ENCODE measurements at regions not wholly inside any gene's neighbourhood (a gene's known extent, or its start where the extent isn't known, plus 50 kb on each side); places are given as distances from the start of the nearest gene placed in this dataset.
"Not testable (repeated sequence)": the region's sequence is repeated elsewhere in the genome, so short reads cannot be mapped to it uniquely, and the experiment has no call there.

DNA sequence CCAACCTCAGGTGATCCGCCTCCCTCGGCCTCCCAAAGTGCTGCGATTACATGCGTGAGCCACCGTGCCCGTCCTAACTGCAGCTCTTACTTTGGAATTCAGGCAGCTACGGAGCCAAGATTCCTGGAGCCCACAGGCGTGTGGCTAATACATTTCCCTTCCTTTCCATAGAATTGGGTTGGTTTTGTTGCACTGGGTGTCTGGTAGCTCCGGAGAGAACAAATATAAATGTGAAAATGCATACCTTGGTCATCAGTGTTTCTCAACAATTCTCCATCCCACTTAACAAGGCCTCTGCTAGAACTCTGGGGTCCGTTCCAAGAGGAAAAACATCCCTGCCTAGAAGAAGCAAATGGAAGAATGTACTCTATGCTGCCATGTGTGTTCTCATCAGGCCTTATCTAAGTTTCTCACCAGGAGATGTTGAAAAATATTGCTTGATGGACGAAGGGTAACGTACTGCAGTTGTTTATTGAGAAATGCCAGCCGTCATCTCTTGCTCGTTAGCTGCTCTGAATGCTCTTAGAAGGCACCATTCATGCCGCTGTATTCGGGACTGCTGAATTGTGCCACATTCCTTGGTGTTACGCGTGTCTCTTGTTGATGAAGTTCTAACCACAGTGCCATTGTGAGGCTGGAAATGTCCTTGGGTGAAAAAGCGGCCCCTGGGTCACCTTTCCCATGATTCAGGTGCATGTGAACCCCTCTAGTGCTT, 50.5 kb upstream of the CD99 start:
- TF ChIP-seq, protein P1, sequence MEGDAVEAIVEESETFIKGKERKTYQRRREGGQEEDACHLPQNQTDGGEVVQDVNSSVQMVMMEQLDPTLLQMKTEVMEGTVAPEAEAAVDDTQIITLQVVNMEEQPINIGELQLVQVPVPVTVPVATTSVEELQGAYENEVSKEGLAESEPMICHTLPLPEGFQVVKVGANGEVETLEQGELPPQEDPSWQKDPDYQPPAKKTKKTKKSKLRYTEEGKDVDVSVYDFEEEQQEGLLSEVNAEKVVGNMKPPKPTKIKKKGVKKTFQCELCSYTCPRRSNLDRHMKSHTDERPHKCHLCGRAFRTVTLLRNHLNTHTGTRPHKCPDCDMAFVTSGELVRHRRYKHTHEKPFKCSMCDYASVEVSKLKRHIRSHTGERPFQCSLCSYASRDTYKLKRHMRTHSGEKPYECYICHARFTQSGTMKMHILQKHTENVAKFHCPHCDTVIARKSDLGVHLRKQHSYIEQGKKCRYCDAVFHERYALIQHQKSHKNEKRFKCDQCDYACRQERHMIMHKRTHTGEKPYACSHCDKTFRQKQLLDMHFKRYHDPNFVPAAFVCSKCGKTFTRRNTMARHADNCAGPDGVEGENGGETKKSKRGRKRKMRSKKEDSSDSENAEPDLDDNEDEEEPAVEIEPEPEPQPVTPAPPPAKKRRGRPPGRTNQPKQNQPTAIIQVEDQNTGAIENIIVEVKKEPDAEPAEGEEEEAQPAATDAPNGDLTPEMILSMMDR (IDR thresholded peaks at IDR 0.05; ENCODE audit: insufficient read depth, low read length): no peak
- peak; percentile 30 for DNase-seq (ENCODE audit: low read depth)
- no peak overlapping the region for H3K4me3 ChIP-seq (ENCODE audit: low read depth, low read length)

- H3K4me3 ChIP-seq (ENCODE audit: low read depth, low read length): no peak overlapping the region
- DNase-seq (ENCODE audit: low read depth): no peak
- TF ChIP-seq, protein P1 (IDR thresholded peaks at IDR 0.05; ENCODE audit: insufficient read depth, low read length): no peak
These were observed 52.8 kb upstream of the CD99 start for GRCh38 chrX:2638279-2638678.

- no peak overlapping the region for H3K4me3 ChIP-seq (ENCODE audit: low read depth, low read length)
- peak; percentile 37 for DNase-seq (ENCODE audit: low read depth)
- TF ChIP-seq, protein P1 (IDR thresholded peaks at IDR 0.05; ENCODE audit: insufficient read depth, low read length): no peak
These were observed 55.8 kb upstream of the CD99 start for GRCh38 chrX:2635342-2635741.

- DNase-seq (ENCODE audit: low read depth): no peak
- TF ChIP-seq, protein P1 (IDR thresholded peaks at IDR 0.05; ENCODE audit: insufficient read depth, low read length): no peak
- H3K4me3 ChIP-seq (ENCODE audit: low read depth, low read length): no peak overlapping the region
These were observed 58.3 kb upstream of the CD99 start for GRCh38 chrX:2632533-2633504.

GRCh38 chrX:2631743-2632532, 59.2 kb upstream of the CD99 start:
- TF ChIP-seq, protein P1 (IDR thresholded peaks at IDR 0.05; ENCODE audit: insufficient read depth, low read length): no peak
- DNase-seq (ENCODE audit: low read depth): no peak
- no peak overlapping the region for H3K4me3 ChIP-seq (ENCODE audit: low read depth, low read length)

DNA sequence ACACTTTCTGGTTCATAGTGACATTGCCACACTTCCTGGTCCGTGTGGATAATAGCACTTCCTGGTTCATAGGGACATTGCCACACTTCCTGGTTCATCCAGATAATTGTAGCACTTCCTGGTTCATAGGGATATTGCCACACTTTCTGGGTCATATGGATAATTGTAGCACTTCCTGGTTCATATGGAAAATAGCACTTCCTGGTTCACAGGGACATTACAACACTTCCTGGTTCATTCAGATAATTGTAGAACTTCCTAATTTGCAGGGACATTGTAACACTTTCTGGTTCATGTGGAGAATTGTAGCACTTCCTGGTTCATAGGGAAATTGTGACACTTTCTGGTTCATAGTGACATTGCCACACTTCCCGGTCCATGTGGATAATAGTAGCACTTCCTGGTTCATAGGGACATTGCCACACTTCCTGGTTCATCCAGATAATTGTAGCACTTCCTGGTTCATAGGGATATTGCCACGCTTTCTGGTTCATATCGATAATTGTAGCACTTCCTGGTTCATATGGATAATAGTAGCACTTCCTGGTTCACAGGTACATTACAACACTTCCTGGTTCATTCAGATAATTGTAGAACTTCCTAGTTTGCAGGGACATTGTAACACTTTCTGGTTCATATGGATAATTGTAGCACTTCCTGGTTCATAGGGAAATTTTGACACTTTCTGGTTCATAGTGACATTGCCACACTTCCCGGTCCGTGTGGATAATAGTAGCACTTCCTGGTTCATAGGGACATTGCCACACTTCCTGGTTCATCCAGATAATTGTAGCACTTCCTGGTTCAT, 60.0 kb upstream of the CD99 start:
- H3K4me3 ChIP-seq (ENCODE audit: low read depth, low read length); DNase-seq (ENCODE audit: low read depth): not testable (repeated sequence)

DNA sequence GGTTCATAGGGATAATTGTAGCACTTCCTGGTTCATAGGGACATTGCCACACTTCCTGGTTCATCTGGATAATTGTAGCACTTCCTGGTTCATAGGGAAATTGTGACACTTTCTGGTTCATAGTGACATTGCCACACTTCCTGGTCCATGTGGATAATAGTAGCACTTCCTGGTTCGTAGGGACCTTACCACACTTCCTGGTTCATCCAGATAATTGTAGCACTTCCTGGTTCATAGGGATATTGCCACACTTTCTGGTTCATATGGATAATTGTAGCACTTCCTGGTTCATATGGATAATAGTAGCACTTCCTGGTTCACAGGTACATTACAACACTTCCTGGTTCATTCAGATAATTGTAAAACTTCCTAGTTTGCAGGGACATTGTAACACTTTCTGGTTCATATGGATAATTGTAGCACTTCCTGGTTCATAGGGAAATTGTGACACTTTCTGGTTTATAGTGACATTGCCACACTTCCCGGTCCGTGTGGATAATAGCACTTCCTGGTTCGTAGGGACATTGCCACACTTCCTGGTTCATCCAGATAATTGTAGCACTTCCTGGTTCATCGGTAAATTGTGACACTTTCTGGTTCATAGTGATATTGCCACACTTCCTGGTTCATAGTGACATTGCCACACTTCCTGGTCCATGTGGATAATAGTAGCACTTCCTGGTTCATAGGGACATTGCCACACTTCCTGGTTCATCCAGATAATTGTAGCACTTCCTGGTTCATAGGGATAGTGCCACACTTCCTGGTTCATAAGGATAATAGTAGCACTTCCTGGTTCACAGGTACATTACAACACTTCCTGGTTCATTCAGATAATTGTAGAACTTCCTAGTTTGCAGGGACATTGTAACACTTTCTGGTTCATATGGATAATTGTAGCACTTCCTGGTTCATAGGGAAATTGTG, 60.8 kb upstream of the CD99 start:
- not testable (repeated sequence) for DNase-seq (ENCODE audit: low read depth); H3K4me3 ChIP-seq (ENCODE audit: low read depth, low read length)
